Fibroblast of lung (primary cell): ENCODE measurements at regions not wholly inside any gene's neighbourhood (a gene's known extent, or its start where the extent isn't known, plus 50 kb on each side); places are given as distances from the start of the nearest gene placed in this dataset.

Source experiments
- DNase-seq, 2 donors: peaks; one replicate each; pipeline versions ENCODE4 v3.0.0 to v3.0.0-alpha.2; 2010; ENCODE audit warnings: low read depth in 2 of 2
- H2AFZ ChIP-seq: 2 replicates; pipeline ENCODE4 v1.5.1; 2012; ENCODE audit warnings: low read length, control low read depth, inconsistent platforms
- H3K27ac ChIP-seq: 2 replicates; pipeline ENCODE4 v1.5.1; 2011; ENCODE audit warnings: low read length, control low read depth; ENCODE audit not compliant: insufficient read depth
- H3K27me3 ChIP-seq: 2 replicates; pipeline ENCODE4 v1.5.1; 2011; ENCODE audit warnings: mild to moderate bottlenecking, low read length; ENCODE audit not compliant: control insufficient read depth, insufficient read depth
- H3K36me3 ChIP-seq: 2 replicates; pipeline ENCODE4 v1.5.1; 2011; ENCODE audit warnings: low read length; ENCODE audit not compliant: control insufficient read depth, insufficient read depth
- H3K4me1 ChIP-seq: 2 replicates; pipeline ENCODE4 v1.5.1; 2011; ENCODE audit warnings: low read length; ENCODE audit not compliant: control insufficient read depth, insufficient read depth; ENCODE audit errors: extremely low read depth
- H3K4me2 ChIP-seq: 2 replicates; pipeline ENCODE4 v1.5.1; 2011; ENCODE audit warnings: low read length, control low read depth; ENCODE audit not compliant: insufficient read depth; ENCODE audit errors: extremely low read depth
- H3K4me3 ChIP-seq, 4 experiments: fragments of 200-600 bp in 1 of 4; sonication (generic) in 1 of 4; replicated peaks in 1 of 4; 2 replicates each; pipeline ENCODE4 v1.5.1; 2011 to 2016; ENCODE audit warnings: low read length in 4 of 4, low read depth in 3 of 4, mild to moderate bottlenecking in 3 of 4, control low read depth in 2 of 4, inconsistent platforms in 1 of 4, mixed read lengths in 1 of 4; ENCODE audit not compliant: insufficient read depth in 1 of 4; ENCODE audit errors: control extremely low read depth in 1 of 4
- H3K79me2 ChIP-seq: 2 replicates; pipeline ENCODE4 v1.5.1; 2012; ENCODE audit warnings: mild to moderate bottlenecking, low read length, inconsistent platforms; ENCODE audit not compliant: control insufficient read depth, insufficient read depth
- H3K9ac ChIP-seq: 2 replicates; pipeline ENCODE4 v1.5.1; 2011; ENCODE audit warnings: mild to moderate bottlenecking, low read length, control low read depth; ENCODE audit not compliant: insufficient read depth
- H3K9me3 ChIP-seq: 2 replicates; pipeline ENCODE4 v1.5.1; 2012; ENCODE audit warnings: low read depth, low read length; ENCODE audit not compliant: control insufficient read depth, insufficient read depth
- H4K20me1 ChIP-seq: 2 replicates; pipeline ENCODE4 v1.5.1; 2011; ENCODE audit warnings: low read length; ENCODE audit not compliant: control insufficient read depth, insufficient read depth; ENCODE audit errors: extremely low read depth
- CTCF ChIP-seq, 2 donors: IDR thresholded peaks in 1 of 2; conservative IDR thresholded peaks in 1 of 2; 1 replicate in 1 of 2; 2 replicates in 1 of 2; pipeline ENCODE4 v1.5.1; 2011 to 2012; ENCODE audit warnings: low read length in 2 of 2, control low read depth in 1 of 2, inconsistent platforms in 1 of 2, low read depth in 1 of 2, mild to moderate bottlenecking in 1 of 2
- EZH2 ChIP-seq: IDR thresholded peaks from 2 replicates; pipeline ENCODE4 v1.5.1; 2012; ENCODE audit warnings: low read length, control low read depth, mild to moderate bottlenecking; ENCODE audit errors: missing control alignments

- Histone ChIP-seq H2AFZ (no peak overlapping the region), H3K9ac (no peak overlapping the region), H3K4me3 (no peak overlapping the region), H3K9me3 (no peaks in the 10 kb centered on the region), H3K4me1 (no peaks in the 10 kb centered on the region), H3K27ac (no peak overlapping the region), H3K79me2 (no peaks in the 10 kb centered on the region), H3K36me3 (no peaks in the 10 kb centered on the region), H4K20me1 (no peaks in the 10 kb centered on the region), H3K27me3 (no peaks in the 10 kb centered on the region), H3K4me2 (no peak overlapping the region)
- DNase-seq = no peak
- TF ChIP-seq EZH2 = no peak
- no peak for TF ChIP-seq CTCF (conservative IDR thresholded peaks at IDR 0.05 in 1 of 2, IDR thresholded peaks at IDR 0.05 in 1 of 2; ENCODE audit: low read depth in 1 of 2, low read length in 2 of 2)
Observed at GRCh38 chr6:99814230-99814928, 179.6 kb downstream of the MCHR2 start.

- TF ChIP-seq EZH2 (no peak), CTCF (conservative IDR thresholded peaks at IDR 0.05 in 1 of 2, IDR thresholded peaks at IDR 0.05 in 1 of 2; ENCODE audit: low read depth in 1 of 2, low read length in 2 of 2) (no peak)
- H4K20me1 ChIP-seq = no peaks in the 10 kb centered on the region
- H3K36me3 ChIP-seq = no peaks in the 10 kb centered on the region
- no peaks in the 10 kb centered on the region for H3K27me3 ChIP-seq
- DNase-seq = no peak
- no peak overlapping the region for H3K4me2 ChIP-seq
- no peak overlapping the region for H2AFZ ChIP-seq
- no peak overlapping the region for H3K27ac ChIP-seq
- H3K4me1 ChIP-seq = no peaks in the 10 kb centered on the region
- no peaks in the 10 kb centered on the region for H3K9me3 ChIP-seq
- no peaks in the 10 kb centered on the region for H3K79me2 ChIP-seq
- H3K9ac ChIP-seq = no peak overlapping the region
- H3K4me3 ChIP-seq = no peak overlapping the region
Observed at GRCh38 chr6:99816795-99817194, 177.2 kb downstream of the MCHR2 start.

GRCh38 chr6:99818161-99818560 is 175.9 kb downstream of the MCHR2 start:
- Histone ChIP-seq H3K4me3 (no peak overlapping the region), H3K27ac (no peak overlapping the region), H3K79me2 (no peaks in the 10 kb centered on the region), H3K27me3 (no peaks in the 10 kb centered on the region), H2AFZ (no peak overlapping the region), H3K4me1 (no peaks in the 10 kb centered on the region), H3K9ac (no peak overlapping the region), H4K20me1 (no peaks in the 10 kb centered on the region), H3K9me3 (no peaks in the 10 kb centered on the region), H3K36me3 (no peaks in the 10 kb centered on the region), H3K4me2 (no peak overlapping the region)
- TF ChIP-seq EZH2 = no peak
- TF ChIP-seq CTCF (conservative IDR thresholded peaks at IDR 0.05 in 1 of 2, IDR thresholded peaks at IDR 0.05 in 1 of 2; ENCODE audit: low read depth in 1 of 2, low read length in 2 of 2) = no peak
- DNase-seq = no peak
